GM13977 (cell line): ENCODE measurements at regions not wholly inside any gene's neighbourhood (a gene's known extent, or its start where the extent isn't known, plus 50 kb on each side); places are given as distances from the start of the nearest gene placed in this dataset.

Experiments
- DNase-seq: peaks from one replicate; pipeline ENCODE4 v3.0.0; 2012; ENCODE audit warnings: low spot score
- in situ Hi-C: fragments of 300-500 bp; cut with MboI; formaldehyde crosslinking; loops from one replicate; pipeline ENCODE4 v1.12.0; 2022; ENCODE audit warnings: low sequenced_read_pairs, low pct_unique_long_range_greater_than_20kb, mixed read lengths, inconsistent platforms; ENCODE audit not compliant: unreplicated experiment
- TF ChIP-seq, protein P1 (sequence below): IDR thresholded peaks from 2 replicates; pipeline ENCODE4 v1.5.1; 2012; ENCODE audit warnings: mild to moderate bottlenecking, control low read depth; ENCODE audit not compliant: insufficient read depth; ENCODE audit errors: extremely low read depth, missing control alignments

DNA sequence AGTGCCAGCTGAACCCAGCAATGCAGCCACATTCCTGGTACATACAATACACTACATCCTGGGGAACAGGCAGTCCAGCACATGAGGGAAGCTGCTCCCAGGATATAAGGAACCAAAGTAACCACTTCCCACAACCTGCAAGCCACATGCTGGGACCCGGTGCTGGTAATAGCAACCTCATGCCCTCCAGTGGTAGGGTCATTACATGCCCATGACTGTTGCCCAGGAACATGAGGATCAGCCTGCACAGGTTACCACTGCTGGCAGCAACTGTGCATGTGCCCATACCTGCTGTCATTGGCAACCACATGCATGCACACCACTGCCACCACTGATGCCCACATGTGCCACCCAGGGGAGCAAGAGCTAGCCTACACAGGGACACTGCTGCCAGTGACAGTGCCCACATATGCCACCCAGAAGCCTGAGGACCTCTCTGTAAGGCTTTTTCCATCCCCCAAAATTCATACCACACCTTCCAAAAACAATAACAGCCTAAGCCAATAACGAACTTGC lies 1982.5 kb downstream of the ARAP2 start:
- no peak for DNase-seq
- in situ Hi-C loops: no loop called here
- TF ChIP-seq, protein P1, sequence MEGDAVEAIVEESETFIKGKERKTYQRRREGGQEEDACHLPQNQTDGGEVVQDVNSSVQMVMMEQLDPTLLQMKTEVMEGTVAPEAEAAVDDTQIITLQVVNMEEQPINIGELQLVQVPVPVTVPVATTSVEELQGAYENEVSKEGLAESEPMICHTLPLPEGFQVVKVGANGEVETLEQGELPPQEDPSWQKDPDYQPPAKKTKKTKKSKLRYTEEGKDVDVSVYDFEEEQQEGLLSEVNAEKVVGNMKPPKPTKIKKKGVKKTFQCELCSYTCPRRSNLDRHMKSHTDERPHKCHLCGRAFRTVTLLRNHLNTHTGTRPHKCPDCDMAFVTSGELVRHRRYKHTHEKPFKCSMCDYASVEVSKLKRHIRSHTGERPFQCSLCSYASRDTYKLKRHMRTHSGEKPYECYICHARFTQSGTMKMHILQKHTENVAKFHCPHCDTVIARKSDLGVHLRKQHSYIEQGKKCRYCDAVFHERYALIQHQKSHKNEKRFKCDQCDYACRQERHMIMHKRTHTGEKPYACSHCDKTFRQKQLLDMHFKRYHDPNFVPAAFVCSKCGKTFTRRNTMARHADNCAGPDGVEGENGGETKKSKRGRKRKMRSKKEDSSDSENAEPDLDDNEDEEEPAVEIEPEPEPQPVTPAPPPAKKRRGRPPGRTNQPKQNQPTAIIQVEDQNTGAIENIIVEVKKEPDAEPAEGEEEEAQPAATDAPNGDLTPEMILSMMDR: no peak

DNA sequence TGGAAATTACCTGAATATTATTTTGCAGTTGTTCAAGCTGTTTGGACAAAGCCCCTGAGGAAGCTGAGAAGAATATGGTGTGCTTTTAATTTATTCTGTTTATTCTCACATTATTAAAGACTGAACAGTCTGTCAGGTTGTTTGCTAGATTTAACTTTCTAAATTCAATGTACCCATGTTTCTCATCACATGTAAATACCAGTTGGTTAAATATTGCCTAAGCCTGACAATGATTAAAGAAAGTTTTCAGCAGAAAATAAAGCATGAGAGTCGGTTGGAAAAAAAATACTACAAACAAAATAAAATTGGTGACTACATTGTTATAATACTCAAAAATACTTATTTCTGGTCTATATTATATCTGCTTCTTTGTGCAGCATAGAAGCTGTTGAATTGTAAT lies 1974.7 kb downstream of the ARAP2 start:
- in situ Hi-C loops: no loop called here
- TF ChIP-seq, protein P1: no peak
- DNase-seq: no peak

DNA sequence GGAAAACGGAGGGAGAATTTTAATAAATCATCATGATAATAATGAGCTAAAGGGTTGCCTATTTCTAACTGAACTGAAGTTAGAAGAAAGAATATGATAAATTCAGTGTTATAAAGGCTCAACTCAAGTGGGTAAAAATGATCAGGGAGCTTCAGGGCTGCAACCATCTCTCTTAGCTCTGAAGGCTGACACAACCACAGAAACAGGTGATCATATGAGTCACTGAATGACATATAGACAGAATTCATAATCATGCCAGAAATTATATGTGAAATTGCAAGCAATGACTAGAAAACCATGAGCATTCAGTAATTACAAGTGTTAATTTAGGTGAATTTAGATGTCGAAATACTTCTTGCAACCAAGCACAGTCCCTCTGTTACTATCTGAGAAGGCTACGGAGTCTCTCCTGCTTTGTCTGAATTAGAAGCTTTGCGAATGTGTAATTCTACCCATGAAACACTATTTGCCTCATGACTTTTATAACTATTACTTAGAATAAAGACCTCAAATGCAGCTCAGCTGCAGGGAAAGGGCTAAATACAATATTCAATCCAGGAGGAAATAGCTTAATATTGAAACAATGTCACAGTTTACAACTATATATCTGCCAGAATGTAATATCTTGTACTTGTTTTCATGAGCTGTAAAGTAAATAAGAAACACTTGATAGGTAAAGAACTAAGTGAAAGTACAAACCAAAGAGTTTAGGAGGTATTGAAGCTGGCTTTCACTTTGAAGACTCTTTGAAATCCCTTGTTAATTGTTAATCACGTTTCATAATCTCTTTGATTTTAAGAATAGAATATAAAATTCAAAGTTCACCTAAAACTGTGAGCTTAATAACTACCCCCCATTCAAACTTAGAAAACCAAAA lies 1972.6 kb downstream of the ARAP2 start:
- no peak for DNase-seq
- in situ Hi-C loops: no loop called here
- TF ChIP-seq, protein P1: no peak

DNA sequence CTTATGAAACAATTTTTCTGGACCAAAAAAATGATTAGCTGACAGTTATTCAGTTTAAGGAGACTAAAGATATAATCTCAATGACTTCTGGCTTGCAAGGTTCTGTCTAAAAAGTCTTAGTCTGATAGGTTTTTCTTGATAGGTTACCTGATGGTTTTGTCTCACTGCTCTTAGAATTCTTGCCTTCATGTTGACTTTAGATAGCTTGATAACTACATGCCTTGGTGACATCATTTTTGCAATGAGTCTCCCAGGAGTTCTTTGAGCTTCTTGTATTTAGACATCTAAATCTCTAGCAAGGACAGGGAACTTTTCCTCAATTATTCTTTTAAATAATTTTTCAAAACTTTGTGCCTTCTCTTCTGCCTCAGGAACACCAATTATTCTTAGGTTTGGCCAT lies 1965.3 kb downstream of the ARAP2 start:
- TF ChIP-seq, protein P1: no peak
- no peak for DNase-seq
- in situ Hi-C loops: no loop called here

DNA sequence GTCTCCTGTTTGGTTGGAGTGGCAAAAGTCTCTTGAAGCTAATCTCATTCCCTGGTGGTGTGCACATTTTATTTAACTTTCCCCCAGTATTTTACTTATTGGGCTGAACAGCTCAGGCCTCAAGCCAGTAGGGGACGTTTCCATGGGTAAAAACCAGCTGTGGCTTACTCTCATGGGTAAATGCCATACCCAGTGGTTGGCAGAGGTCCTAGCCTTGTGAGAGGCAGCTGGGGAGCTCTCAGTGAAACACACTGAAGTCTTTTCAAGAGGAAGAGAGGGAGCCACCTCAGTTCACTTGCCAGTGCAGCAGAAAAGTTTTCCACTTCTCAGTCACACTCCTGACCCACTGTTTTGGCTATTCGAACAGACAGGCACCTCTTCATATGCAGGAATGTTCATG lies 1964.2 kb downstream of the ARAP2 start:
- in situ Hi-C loops: no loop called here
- TF ChIP-seq, protein P1: no peak

DNA sequence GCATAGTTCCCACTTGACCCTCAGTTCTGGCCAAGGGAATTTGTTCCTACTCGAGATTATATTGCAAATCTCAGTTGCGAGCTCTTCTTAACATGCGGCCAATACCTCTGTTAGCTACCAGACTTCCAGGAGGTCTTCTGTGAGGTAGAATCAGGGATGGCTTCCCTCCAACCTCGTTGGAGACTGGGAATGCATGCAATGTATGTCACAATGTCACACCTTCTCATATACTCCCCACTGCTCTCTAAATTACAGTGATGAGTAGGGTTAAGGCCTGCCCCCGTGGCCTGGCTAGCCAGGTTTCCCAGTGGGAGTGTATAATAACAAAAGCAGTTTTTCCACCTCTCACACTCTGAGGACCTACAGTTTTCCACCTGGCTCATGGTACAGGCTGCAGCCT lies 1962.5 kb downstream of the ARAP2 start:
- in situ Hi-C loops: no loop called here
- TF ChIP-seq, protein P1: no peak
- no peak for DNase-seq

More for the DNA sequence above, 1964.2 kb downstream of the ARAP2 start:
- DNase-seq: no peak
